Prostate gland (tissue), 2 donors: ENCODE measurements at regions not wholly inside any gene's neighbourhood (a gene's known extent, or its start where the extent isn't known, plus 50 kb on each side); places are given as distances from the start of the nearest gene placed in this dataset.

ENCODE experiments used
- DNase-seq: peaks from one replicate; pipeline ENCODE4 v3.0.0-alpha.2; 2019; ENCODE audit warnings: low spot score
- H3K27ac ChIP-seq, 2 donors: fragments of 200-600 bp; sonication (generic); 2 replicates each; pipeline ENCODE4 v1.5.1; 2017 to 2019
- H3K27me3 ChIP-seq: fragments of 200-600 bp; sonication (generic); replicated peaks from 2 replicates; pipeline ENCODE4 v1.5.1; 2019; ENCODE audit not compliant: insufficient read depth
- H3K36me3 ChIP-seq, 2 donors: fragments of 200-600 bp; sonication (generic); 1 replicate in 1 of 2; 2 replicates in 1 of 2; pipeline versions ENCODE4 v1.5.1 to v1.8.1; 2017 to 2019
- H3K4me1 ChIP-seq: fragments of 200-600 bp; sonication (generic); replicated peaks from 2 replicates; pipeline ENCODE4 v1.5.1; 2019
- H3K4me3 ChIP-seq, 2 donors: fragments of 200-600 bp; sonication (generic); 2 replicates each; pipeline ENCODE4 v1.5.1; 2017 to 2019
- H3K9me3 ChIP-seq: fragments of 200-600 bp; sonication (generic); 2 replicates; pipeline ENCODE4 v1.5.1; 2017
- POLR2A ChIP-seq: fragments of 450-650 bp; IDR thresholded peaks from one replicate; pipeline ENCODE4 v1.6.1; 2016; ENCODE audit warnings: antibody characterized with exemption, mild to moderate bottlenecking
- POLR2AphosphoS5 ChIP-seq: sonication (generic); formaldehyde crosslinking; IDR thresholded peaks from one replicate; pipeline ENCODE4 v1.6.1; 2017; ENCODE audit warnings: antibody characterized with exemption
- WGBS: methylation state at CpG from one replicate; pipeline ENCODE4 v1.1.5; 2018; 5-methylcytosine and 5-hydroxymethylcytosine counted together
- intact Hi-C: fragments of 100-400 bp; cut with DNase I; formaldehyde crosslinking; loops from one replicate; pipeline ENCODE4 v1.14.2; 2022
- TF ChIP-seq, protein P1 (sequence below), 4 experiments: fragments of 200-600 bp in 2 of 4; fragments of 450-650 bp in 2 of 4; sonication (generic) in 2 of 4; IDR thresholded peaks; 1 replicate in 3 of 4; 2 replicates in 1 of 4; pipeline ENCODE4 v1.5.1; 2016 to 2019; ENCODE audit warnings: antibody characterized with exemption in 4 of 4, mild to moderate bottlenecking in 2 of 4, moderate library complexity in 2 of 4

DNA sequence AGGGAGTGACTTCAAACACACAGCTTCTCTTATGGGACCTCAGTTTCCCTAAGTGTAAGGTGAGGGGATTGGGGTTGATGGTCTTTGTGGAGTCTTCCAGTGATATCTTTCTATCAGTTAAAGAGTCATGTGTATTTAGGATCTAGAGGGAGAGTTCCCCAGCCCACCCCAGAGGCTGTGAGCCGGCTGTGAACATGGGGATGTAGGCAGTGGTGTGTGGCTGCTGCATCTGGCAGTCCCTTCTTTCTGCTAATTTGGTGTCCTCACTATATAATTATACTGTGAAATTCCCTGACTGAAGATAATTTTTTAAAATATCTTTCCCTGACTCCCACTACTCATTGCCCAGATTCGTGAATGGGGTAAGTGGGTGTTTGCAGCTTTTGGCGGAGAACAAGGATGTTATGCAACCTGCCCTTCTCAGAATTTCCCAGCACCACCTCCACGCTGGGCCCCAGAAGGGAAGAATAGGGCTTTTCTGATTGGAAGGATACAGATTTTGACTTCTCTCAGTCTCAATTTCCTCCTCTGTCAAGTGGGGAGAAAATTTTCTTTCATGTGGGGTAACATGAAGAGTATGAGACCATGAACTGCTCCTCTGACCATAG, 79.0 kb upstream of the RASGRF1 start:
- intact Hi-C loops: no loop called here
- H3K27me3 ChIP-seq: no peaks in the 10 kb centered on the region

DNA sequence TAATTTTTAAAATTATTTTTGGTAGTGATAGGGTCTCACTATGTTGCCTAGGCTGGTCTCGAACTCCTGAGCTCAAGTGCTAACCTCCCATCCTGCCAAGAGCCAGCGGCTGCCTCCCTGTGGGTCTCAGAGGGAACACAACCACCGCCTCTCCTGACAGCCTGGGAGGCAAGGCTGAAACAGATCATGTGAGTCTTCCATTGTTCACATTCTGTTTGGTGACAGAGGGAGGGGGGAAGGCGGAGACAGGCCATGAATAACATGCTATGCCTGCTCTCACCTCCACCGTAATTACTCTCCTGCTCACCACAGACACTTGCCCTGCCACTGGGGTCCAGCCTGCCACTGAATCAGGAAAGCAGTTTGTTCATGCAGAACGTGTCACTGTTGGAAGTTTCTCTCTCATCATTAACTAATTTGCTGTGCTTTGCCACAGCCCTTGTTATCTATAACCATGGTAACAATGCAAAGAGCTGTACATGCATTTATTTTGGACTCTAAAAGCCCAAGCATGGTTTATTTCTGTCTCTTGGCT, 78.4 kb upstream of the RASGRF1 start:
- Histone ChIP-seq H3K36me3 (no peaks in the 10 kb centered on the region), H3K4me3 (no peak overlapping the region), H3K27me3 (no peaks in the 10 kb centered on the region), H3K27ac (no peak overlapping the region), H3K9me3 (no peaks in the 10 kb centered on the region), H3K4me1 (no peaks in the 10 kb centered on the region)
- TF ChIP-seq POLR2AphosphoS5 (peak; percentile 13), POLR2A (no peak)
- TF ChIP-seq, protein P1, sequence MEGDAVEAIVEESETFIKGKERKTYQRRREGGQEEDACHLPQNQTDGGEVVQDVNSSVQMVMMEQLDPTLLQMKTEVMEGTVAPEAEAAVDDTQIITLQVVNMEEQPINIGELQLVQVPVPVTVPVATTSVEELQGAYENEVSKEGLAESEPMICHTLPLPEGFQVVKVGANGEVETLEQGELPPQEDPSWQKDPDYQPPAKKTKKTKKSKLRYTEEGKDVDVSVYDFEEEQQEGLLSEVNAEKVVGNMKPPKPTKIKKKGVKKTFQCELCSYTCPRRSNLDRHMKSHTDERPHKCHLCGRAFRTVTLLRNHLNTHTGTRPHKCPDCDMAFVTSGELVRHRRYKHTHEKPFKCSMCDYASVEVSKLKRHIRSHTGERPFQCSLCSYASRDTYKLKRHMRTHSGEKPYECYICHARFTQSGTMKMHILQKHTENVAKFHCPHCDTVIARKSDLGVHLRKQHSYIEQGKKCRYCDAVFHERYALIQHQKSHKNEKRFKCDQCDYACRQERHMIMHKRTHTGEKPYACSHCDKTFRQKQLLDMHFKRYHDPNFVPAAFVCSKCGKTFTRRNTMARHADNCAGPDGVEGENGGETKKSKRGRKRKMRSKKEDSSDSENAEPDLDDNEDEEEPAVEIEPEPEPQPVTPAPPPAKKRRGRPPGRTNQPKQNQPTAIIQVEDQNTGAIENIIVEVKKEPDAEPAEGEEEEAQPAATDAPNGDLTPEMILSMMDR (IDR thresholded peaks at IDR 0.05): peak in 1 of 4 experiments; percentile 23
- 24% methylated on average over 6 of the region's 6 CpGs for WGBS
- intact Hi-C loops: no loop called here
- peak; percentile 7 for DNase-seq

More for the DNA sequence above, 79.0 kb upstream of the RASGRF1 start:
- WGBS: 55% methylated on average over 4 of the region's 4 CpGs
- H3K9me3 ChIP-seq: no peaks in the 10 kb centered on the region
- no peaks in the 10 kb centered on the region for H3K36me3 ChIP-seq
- TF ChIP-seq POLR2A (no peak), POLR2AphosphoS5 (no peak)
- TF ChIP-seq, protein P1 (IDR thresholded peaks at IDR 0.05): no peak
- no peak overlapping the region for H3K27ac ChIP-seq
- DNase-seq: no peak
- no peaks in the 10 kb centered on the region for H3K4me1 ChIP-seq
- no peak overlapping the region for H3K4me3 ChIP-seq

DNA sequence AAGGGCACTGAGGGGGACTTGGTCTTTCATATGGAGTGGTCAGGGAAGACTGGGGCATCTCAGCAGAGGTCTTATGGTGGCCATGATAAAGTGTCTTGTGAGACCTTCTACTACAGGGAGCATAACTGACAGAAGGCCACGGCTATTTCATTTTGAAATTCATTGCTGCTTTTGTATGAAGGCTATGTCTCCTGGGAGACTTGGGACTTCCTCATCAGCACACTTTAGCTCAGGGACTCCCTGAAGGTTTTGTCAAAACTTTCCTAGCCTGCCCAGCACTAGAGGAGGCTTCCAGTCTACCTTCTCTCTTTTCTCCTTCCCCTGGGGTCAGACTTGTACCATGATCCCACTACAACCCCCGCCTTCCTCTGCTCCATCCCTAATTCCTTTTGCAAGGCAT, 77.2 kb upstream of the RASGRF1 start:
- no peak for DNase-seq
- WGBS: 94% methylated on average over 2 of the region's 2 CpGs
- intact Hi-C loops: no loop called here

DNA sequence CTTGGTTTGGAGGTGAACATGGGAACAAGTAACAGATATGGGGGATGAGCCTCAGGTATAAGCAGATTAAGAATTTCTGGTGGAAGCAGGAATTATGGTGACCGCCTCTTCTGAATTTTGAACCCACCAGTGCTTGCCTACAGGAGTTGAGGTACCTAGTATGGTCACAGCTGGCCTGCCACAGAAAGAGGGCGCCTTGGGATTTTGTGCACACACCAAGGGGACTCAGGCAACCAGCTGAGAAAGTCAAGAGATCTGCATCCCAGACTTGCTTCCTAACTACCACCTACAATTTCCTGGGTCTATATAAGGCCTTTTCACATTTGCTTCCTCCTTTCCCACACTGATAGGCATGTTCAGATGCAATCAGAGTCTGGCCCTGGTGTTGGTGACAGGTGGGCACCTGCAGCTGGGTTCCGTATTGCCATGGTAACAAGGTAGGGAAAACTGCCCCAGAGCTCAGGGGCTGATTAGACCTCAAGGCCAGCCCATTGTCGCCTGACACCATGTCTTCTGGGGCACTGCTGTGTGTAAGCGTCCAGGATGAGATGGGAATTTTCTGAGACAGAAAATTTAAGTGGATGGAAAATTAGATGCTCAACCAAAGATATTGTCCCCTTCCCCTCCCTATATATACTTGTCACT, 75.9 kb upstream of the RASGRF1 start:
- WGBS: 88% methylated on average over 5 of the region's 5 CpGs
- intact Hi-C loops: no loop called here
- Histone ChIP-seq H3K4me1 (no peaks in the 10 kb centered on the region), H3K36me3 (no peaks in the 10 kb centered on the region), H3K27ac (no peak overlapping the region), H3K4me3 (no peak overlapping the region), H3K9me3 (no peaks in the 10 kb centered on the region), H3K27me3 (no peaks in the 10 kb centered on the region)
- TF ChIP-seq POLR2AphosphoS5 (no peak), POLR2A (no peak)
- TF ChIP-seq, protein P1 (IDR thresholded peaks at IDR 0.05): no peak
- no peak for DNase-seq

More for the DNA sequence above, 77.2 kb upstream of the RASGRF1 start:
- Histone ChIP-seq H3K4me1 (no peaks in the 10 kb centered on the region), H3K4me3 (no peak overlapping the region), H3K27me3 (no peaks in the 10 kb centered on the region), H3K27ac (no peak overlapping the region), H3K9me3 (no peaks in the 10 kb centered on the region), H3K36me3 (no peaks in the 10 kb centered on the region)
- TF ChIP-seq POLR2A (no peak), POLR2AphosphoS5 (no peak)
- TF ChIP-seq, protein P1 (IDR thresholded peaks at IDR 0.05): no peak

DNA sequence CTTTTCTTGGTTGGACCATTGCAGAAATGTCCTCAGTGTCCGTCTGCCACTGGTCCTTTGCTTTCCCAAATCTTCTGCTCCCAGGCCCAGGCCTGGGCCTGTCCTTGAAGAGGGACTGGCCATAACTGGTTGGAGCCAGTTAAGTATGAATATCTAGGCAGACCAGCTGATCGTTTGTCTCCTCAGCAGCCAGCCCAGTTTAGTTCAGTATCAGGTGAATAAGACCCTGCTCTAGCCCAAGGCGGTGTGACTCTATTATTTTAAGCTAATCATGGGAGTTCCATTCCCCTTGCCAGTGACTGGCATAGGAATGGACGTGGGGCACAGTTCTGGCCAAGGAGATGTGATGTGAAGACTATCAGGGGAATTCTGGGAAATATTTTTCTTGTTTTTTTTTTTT, 73.9 kb upstream of the RASGRF1 start:
- DNase-seq: no peak
- intact Hi-C loops: no loop called here
- H3K4me3 ChIP-seq: no peak overlapping the region
- no peaks in the 10 kb centered on the region for H3K27me3 ChIP-seq
- WGBS: 94% methylated on average over 4 of the region's 4 CpGs
- H3K9me3 ChIP-seq: no peaks in the 10 kb centered on the region
- no peaks in the 10 kb centered on the region for H3K36me3 ChIP-seq
- no peaks in the 10 kb centered on the region for H3K4me1 ChIP-seq
- no peak overlapping the region for H3K27ac ChIP-seq
- TF ChIP-seq POLR2AphosphoS5 (no peak), POLR2A (no peak)
- TF ChIP-seq, protein P1 (IDR thresholded peaks at IDR 0.05): no peak
